ENCODE measurements at regions not wholly inside any gene's neighbourhood (a gene's known extent, or its start where the extent isn't known, plus 50 kb on each side); places are given as distances from the start of the nearest gene placed in this dataset.
"Not testable (repeated sequence)": the region's sequence is repeated elsewhere in the genome, so short reads cannot be mapped to it uniquely, and the experiment has no call there.

DNA sequence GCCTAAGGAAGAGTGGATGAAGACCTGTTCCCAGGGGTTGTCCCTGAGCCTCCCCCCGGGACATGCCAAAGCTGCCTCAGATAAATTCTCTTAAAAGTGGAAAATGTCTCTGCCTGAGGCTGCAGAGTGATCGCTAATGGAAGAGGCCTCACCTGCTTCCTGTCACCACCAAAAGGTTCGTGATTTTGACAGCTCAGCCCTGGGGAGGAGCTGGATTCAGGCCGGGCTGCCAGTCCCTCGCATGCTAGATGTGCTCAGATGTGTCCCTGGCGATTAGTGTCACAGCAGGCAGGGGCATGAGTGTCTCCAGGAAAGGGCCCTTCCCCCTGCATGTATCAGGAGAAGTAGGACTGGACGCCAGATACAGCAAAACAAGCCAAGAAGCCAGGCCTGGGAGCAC, 626.5 kb downstream of the UQCRFS1 start:
- H3K27ac ChIP-seq (ENCODE audit: low read depth, low read length) = no peak overlapping the region
- 33 to 59% (median 47%) methylated on average over 7 of the region's 7 CpGs for WGBS, 3 donors

DNA sequence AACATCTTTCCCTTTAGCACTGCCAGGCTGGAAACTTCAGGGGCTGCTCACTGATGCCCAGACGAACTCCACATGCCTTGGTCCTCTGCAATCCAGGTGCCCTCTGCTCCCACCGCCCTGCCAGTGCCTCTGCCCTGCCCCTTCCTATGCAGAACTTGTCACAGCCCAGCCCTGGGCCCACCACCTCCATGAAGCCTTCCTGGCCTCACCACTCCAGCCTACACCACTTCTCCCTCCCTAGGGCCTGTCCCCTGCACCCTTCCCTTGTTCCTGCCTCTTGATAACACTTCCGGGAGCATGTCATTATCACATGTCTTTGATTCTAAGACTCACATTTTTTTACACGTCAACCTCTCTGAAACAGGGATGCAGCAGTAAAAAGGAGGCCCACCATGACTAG, 627.2 kb downstream of the UQCRFS1 start:
- 69 to 73% (median 70%) methylated on average over 4 of the region's 4 CpGs for WGBS, 3 donors

DNA sequence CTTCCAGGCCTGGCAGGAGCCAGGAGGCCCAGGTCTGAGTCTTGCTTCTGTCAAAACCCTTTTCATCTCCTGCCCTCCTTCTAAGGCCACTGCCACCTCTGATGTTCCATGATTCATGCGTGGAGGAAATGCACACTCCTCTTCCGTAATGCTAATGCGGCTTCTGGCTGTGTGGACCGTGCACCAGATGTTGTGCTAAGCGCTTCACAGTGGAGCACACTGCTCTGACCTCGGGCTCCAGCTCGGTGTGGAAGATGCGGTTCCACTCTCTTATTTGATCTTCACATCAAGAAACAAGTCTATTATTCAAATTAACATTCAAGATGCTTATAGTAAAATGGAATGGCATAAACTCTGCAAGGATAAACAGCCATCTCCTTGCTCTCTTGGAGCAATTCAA, 629.2 kb downstream of the UQCRFS1 start:
- H3K27ac ChIP-seq (ENCODE audit: low read depth, low read length) = no peak overlapping the region
- 84 to 90% (median 87%) methylated on average over 8 of the region's 8 CpGs for WGBS, 3 donors

More for the DNA sequence above, 627.2 kb downstream of the UQCRFS1 start:
- H3K27ac ChIP-seq (ENCODE audit: low read depth, low read length) = no peak overlapping the region

GRCh38 chr19:28583242-28583641, 629.7 kb downstream of the UQCRFS1 start:
- 56 to 87% (median 83%) methylated on average over 3 of the region's 3 CpGs for whole genome bisulfite sequencing, 3 donors
- H3K27ac ChIP-seq (ENCODE audit: low read depth, low read length) = no peak overlapping the region

- H3K27ac ChIP-seq (ENCODE audit: low read depth, low read length) = no peak overlapping the region
- 28 to 48% (median 45%) methylated on average over 2 of the region's 2 CpGs for WGBS, 3 donors
These were observed 630.2 kb downstream of the UQCRFS1 start for GRCh38 chr19:28582796-28583195.

GRCh38 chr19:28582344-28582743, 630.6 kb downstream of the UQCRFS1 start:
- 90 to 94% (median 92%) methylated on average over 6 of the region's 6 CpGs for WGBS, 3 donors

DNA sequence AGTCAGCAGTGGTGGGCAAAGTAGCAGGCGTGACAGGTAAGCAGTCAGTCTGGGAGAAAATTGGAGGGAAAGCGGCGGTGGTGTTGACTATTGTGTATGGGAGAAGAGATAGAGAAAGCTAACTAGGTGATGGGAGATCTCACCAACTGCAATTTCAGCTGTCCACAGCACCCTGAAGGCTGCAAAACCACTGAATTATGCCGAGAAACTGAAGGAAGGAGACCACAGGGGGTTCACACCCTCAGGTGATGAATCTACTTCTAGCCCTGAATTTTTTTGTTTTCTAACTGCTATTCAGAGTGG, 631.5 kb downstream of the UQCRFS1 start:
- WGBS, 3 donors = 67 to 82% (median 78%) methylated on average over 4 of the region's 4 CpGs
- H3K27ac ChIP-seq (ENCODE audit: low read depth, low read length) = no peak overlapping the region

More at GRCh38 chr19:28582344-28582743, 630.6 kb downstream of the UQCRFS1 start:
- no peak overlapping the region for H3K27ac ChIP-seq (ENCODE audit: low read depth, low read length)

GRCh38 chr19:28578786-28579505, 634.0 kb downstream of the UQCRFS1 start:
- no peak overlapping the region for H3K27ac ChIP-seq (ENCODE audit: low read depth, low read length)
- 80 to 87% (median 84%) methylated on average over 6 of the region's 6 CpGs for WGBS, 3 donors

DNA sequence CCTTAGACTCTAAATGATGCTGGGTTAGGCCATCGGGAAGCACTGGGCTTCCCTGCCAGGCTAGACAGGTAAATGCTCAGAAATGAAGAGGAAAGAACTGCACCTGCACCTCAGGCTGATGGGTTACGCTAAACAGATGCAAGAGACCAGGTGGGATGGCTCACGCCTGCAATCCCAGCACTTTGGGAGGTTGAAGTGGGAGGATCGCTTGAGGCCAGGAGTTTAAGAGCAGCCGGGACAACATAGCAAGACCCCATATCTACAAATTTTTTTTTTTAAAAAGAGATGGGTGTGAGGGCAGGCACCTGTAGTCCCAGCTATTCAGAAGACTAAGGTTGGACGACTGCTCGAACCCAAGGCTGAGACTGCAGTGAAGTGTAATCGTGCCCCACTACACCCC, 634.7 kb downstream of the UQCRFS1 start:
- H3K27ac ChIP-seq (ENCODE audit: low read depth, low read length) = no peak overlapping the region
- WGBS, 3 donors = 76 to 92% (median 88%) methylated on average over 8 of the region's 8 CpGs

DNA sequence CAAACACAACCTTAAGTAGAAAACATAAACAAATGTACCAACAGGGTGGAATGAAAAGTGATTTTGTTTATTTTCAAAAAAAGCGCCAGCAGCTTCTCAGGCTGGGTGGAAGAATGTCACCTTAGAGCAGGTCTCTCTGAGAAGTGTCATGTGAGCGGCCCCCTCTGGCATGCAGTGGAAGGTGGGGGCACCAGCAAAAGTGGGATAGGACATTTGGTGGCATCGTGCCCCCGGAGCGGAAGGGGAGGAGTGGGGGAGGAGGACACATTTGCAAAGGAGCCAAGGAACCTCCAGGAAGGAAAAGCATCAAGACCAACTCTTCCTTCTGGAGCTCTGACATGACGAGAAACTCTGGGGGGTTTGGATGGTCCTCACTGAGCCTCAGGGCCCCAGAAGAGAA, 635.3 kb downstream of the UQCRFS1 start:
- 63 to 79% (median 73%) methylated on average over 6 of the region's 6 CpGs for WGBS, 3 donors
- H3K27ac ChIP-seq (ENCODE audit: low read depth, low read length) = no peak overlapping the region

DNA sequence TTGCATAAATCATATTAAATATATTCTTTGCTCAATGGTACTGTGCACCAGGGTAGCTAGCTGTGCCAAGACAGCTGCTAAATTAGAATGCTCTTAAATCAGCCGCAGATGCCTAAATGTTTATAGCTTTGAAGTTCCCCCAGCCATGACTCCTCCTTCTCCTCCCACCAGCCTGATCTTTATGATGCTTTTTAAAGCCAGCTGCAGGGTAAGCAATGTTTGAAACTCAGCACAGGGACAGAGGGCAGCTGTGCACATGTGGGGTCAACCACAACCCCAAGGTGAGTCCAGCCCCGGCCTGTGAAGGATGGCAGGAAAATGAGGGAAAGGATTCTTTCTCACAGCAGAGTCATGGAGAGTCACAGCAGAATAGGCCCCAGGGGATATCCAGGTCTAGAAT, 635.7 kb downstream of the UQCRFS1 start:
- no peak overlapping the region for H3K27ac ChIP-seq (ENCODE audit: low read depth, low read length)
- WGBS, 3 donors = 41 to 65% (median 41%) methylated on average over 2 of the region's 2 CpGs

- no peak overlapping the region for H3K27ac ChIP-seq (ENCODE audit: low read depth, low read length)
These were observed 637.1 kb downstream of the UQCRFS1 start for GRCh38 chr19:28575816-28576215.

- not testable (repeated sequence) for H3K27ac ChIP-seq (ENCODE audit: low read depth, low read length)
These were observed 637.6 kb downstream of the UQCRFS1 start for GRCh38 chr19:28575312-28575711.

DNA sequence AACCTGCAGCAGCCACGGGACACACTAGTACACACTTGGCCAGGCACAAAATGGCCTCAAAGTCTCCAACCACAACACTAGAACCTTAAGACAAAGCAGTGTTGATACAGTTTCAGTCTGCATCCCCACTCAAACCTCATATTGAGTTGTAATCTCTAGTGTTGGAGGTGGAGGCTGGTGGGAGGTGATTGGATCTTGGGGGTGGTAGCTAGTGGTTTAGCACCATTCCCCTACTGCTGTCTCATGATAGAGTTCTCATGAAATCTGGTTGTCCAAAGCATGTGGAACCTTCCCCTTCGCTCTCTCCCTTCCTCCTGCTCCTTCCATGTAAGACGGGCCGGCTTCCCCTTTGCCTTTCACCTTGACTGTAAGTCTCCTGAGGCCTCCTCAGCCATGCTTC, 638.7 kb downstream of the UQCRFS1 start:
- no peak overlapping the region for H3K27ac ChIP-seq (ENCODE audit: low read depth, low read length)
- WGBS, 3 donors = 89 to 91% (median 91%) methylated on average over 4 of the region's 4 CpGs

DNA sequence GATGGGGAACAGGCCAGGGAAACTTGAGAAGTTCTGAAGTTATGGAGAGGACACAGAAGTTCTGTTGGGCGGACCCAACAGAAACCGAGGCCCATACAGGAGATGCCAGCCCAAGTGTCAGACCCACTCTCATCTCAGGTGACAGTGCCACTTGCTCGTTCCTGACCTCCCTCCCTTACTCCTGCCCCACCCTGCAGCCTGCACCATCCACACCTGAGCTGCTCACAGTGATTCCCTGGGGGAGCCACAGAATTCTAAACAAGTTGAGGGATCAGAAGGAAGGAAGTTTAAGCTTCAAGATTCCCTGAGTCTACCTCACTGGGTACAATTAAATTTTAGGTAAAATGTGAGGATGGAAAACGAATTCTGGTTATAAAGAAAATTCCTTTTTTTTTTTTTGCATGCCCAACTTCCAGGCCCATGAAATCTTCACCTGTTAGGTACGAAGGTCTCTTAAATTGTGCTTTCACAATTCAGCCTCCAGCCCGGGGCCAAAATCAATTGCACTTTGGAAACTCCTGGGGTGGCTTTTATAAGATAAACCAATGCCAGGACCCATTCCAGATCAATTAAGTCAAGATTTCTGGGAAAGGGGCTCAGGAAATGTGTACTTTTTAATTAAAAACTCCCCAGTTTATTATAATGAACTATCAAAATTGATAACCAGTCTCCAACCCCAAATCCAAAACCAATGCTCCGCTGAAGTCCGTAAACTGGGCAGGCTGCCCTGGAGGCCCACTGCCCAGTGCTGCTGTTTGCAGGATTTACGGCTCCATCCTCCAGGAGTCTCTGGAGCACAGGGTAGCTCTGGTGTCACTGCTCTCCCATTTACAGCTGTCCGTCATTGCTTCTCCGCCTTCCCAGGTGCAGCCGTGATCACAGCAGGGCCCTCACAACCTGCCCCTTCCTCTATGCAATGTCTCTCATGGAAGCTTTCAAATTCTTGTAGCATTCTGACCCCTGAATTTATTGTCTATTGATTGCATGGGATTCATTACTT, 643.5 kb downstream of the UQCRFS1 start:
- no peak overlapping the region for H3K27ac ChIP-seq (ENCODE audit: low read depth, low read length)
- 64 to 78% (median 71%) methylated on average over 12 of the region's 12 CpGs for WGBS, 3 donors

DNA sequence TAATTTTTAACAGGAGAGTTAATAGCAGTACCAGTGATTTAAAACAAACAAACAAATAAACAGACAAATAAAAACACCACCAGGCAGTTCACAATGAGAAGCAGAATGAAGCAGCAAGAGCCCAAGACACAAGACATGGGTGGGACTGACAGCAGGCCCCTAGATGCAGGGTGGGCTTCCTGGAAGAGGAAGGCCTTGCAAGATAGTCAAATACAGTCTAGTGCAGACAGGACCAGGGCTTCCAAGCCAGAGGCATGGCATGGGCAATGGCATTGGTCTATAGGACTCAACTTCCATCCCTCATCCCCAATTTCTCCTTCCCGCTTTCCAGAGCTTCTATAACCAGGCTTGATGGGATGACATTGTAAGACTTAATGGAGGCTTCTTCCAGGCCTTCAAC, 645.1 kb downstream of the UQCRFS1 start:
- 87 to 95% (median 89%) methylated on average over 1 of the region's 1 CpG for WGBS, 3 donors
- H3K27ac ChIP-seq (ENCODE audit: low read depth, low read length) = no peak overlapping the region

- H3K27ac ChIP-seq (ENCODE audit: low read depth, low read length) = no peak overlapping the region
- 63 to 69% (median 64%) methylated on average over 13 of the region's 13 CpGs for WGBS, 3 donors
These were observed 648.7 kb downstream of the UQCRFS1 start for GRCh38 chr19:28563964-28564921.

- 68 to 78% (median 72%) methylated on average over 4 of the region's 4 CpGs for WGBS, 3 donors
- no peak overlapping the region for H3K27ac ChIP-seq (ENCODE audit: low read depth, low read length)
These were observed 652.2 kb downstream of the UQCRFS1 start for GRCh38 chr19:28560786-28561185.

DNA sequence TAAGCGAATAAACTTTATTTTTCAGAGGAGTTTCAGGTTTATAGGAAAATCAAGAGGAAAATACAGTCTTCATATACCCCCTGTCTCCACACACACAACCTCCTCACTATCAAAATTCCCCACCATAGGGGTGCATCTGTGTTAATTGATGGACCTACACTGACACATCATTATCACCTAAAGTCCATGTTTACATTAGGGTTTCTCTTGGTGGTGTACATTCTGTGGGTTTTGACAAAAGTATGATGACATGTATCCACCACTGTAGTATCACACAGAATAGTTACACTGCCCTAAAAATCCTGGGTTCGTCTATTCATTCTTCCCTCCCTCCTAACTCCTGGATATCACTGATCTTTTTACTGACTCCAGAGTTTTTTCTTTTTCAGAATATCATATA, 654.2 kb downstream of the UQCRFS1 start:
- no peak overlapping the region for H3K27ac ChIP-seq (ENCODE audit: low read depth, low read length)
- 63 to 72% (median 67%) methylated on average over 2 of the region's 2 CpGs for WGBS, 3 donors
